ENCODE measurements at regions not wholly inside any gene's neighbourhood (a gene's known extent, or its start where the extent isn't known, plus 50 kb on each side); places are given as distances from the start of the nearest gene placed in this dataset.

DNA sequence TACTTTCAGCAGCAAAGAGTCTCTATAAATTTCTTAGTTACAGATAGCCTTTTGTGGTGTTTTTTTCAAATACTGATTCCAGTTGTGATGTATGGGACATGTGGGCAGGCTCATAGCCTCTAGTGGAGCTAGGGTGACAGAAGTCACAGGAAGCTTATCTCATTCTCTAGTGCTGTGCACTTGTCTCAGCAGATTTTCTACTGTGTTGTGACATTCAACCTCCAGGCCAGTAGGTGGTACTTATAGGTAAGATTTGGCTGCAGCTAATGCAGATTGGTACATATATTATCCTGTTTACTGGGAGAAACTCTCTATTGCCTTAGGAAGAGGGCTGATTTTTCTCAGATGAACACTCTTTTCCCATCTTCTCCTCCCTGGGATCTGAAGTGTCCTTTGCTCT, 176.2 kb downstream of the CALCRL start (continued):
- TF ChIP-seq, protein P1, sequence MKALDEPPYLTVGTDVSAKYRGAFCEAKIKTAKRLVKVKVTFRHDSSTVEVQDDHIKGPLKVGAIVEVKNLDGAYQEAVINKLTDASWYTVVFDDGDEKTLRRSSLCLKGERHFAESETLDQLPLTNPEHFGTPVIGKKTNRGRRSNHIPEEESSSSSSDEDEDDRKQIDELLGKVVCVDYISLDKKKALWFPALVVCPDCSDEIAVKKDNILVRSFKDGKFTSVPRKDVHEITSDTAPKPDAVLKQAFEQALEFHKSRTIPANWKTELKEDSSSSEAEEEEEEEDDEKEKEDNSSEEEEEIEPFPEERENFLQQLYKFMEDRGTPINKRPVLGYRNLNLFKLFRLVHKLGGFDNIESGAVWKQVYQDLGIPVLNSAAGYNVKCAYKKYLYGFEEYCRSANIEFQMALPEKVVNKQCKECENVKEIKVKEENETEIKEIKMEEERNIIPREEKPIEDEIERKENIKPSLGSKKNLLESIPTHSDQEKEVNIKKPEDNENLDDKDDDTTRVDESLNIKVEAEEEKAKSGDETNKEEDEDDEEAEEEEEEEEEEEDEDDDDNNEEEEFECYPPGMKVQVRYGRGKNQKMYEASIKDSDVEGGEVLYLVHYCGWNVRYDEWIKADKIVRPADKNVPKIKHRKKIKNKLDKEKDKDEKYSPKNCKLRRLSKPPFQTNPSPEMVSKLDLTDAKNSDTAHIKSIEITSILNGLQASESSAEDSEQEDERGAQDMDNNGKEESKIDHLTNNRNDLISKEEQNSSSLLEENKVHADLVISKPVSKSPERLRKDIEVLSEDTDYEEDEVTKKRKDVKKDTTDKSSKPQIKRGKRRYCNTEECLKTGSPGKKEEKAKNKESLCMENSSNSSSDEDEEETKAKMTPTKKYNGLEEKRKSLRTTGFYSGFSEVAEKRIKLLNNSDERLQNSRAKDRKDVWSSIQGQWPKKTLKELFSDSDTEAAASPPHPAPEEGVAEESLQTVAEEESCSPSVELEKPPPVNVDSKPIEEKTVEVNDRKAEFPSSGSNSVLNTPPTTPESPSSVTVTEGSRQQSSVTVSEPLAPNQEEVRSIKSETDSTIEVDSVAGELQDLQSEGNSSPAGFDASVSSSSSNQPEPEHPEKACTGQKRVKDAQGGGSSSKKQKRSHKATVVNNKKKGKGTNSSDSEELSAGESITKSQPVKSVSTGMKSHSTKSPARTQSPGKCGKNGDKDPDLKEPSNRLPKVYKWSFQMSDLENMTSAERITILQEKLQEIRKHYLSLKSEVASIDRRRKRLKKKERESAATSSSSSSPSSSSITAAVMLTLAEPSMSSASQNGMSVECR (CRISPR knock-in tag; IDR thresholded peaks at IDR 0.05; ENCODE audit: borderline replicate concordance): no peak
- TF ChIP-seq CBFB (CRISPR knock-in tag; IDR thresholded peaks at IDR 0.05; ENCODE audit: low read depth) (no peak), CTCF (IDR thresholded peaks at IDR 0.05) (no peak), ZNF263 (CRISPR knock-in tag; IDR thresholded peaks at IDR 0.05; ENCODE audit: low read depth) (no peak)
- TF ChIP-seq, protein P2, sequence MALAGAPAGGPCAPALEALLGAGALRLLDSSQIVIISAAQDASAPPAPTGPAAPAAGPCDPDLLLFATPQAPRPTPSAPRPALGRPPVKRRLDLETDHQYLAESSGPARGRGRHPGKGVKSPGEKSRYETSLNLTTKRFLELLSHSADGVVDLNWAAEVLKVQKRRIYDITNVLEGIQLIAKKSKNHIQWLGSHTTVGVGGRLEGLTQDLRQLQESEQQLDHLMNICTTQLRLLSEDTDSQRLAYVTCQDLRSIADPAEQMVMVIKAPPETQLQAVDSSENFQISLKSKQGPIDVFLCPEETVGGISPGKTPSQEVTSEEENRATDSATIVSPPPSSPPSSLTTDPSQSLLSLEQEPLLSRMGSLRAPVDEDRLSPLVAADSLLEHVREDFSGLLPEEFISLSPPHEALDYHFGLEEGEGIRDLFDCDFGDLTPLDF (CRISPR knock-in tag; IDR thresholded peaks at IDR 0.05): no peak
- TF ChIP-seq, protein P3, sequence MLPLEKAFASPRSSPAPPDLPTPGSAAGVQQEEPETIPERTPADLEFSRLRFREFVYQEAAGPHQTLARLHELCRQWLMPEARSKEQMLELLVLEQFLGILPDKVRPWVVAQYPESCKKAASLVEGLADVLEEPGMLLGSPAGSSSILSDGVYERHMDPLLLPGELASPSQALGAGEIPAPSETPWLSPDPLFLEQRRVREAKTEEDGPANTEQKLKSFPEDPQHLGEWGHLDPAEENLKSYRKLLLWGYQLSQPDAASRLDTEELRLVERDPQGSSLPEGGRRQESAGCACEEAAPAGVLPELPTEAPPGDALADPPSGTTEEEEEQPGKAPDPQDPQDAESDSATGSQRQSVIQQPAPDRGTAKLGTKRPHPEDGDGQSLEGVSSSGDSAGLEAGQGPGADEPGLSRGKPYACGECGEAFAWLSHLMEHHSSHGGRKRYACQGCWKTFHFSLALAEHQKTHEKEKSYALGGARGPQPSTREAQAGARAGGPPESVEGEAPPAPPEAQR (CRISPR knock-in tag; IDR thresholded peaks at IDR 0.05): no peak

DNA sequence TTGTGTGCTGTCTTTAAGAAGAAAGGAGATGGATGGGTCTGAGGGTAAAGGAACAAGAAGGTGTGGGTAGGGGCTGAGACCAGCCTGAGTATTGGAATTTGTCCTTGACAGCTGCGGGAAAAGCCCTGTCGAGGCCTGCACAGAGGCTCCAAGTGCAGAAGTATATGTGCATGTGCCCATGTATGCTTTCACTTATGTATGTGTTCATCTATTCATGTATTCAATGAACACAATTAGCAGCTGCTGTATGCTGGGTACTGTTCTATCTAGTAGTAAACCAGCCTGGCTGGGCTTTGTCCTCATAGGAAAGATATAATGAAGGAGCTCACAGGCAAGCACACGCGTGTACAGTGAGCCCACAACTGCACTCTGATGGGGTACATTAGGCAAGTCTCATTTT, 181.4 kb downstream of the CALCRL start:
- DNase-seq (ENCODE audit: low spot score) (no peak), ATAC-seq (no peak)
- Mint-ChIP-seq H3K9me3 (no peaks in the 10 kb centered on the region; the same call in 1 of the 2 replicates), H3K4me3 (no peak overlapping the region), H3K27ac (no peak overlapping the region), H3K4me1 (peaks cover 44% of the 10 kb centered on the region), H3K36me3 (peaks cover 3% of the 10 kb centered on the region; the same call in 1 of the 2 replicates), H3K27me3 (ENCODE audit: low read depth) (no peaks in the 10 kb centered on the region)
- CTCF ChIA-PET: no interaction called here
- POLR2A ChIA-PET: no interaction called here
- TF ChIP-seq ZBTB21 (CRISPR knock-in tag; IDR thresholded peaks at IDR 0.05; ENCODE audit: borderline replicate concordance): no peak
- TF ChIP-seq TCF7 (CRISPR knock-in tag; IDR thresholded peaks at IDR 0.05; ENCODE audit: low read depth): no peak
- no peak for TF ChIP-seq FOXP1 (CRISPR knock-in tag; IDR thresholded peaks at IDR 0.05; ENCODE audit: borderline replicate concordance)
- no peak for TF ChIP-seq ZNF263 (CRISPR knock-in tag; IDR thresholded peaks at IDR 0.05; ENCODE audit: low read depth)
- TF ChIP-seq ELF4 (CRISPR knock-in tag; IDR thresholded peaks at IDR 0.05; ENCODE audit: low read depth): no peak
- TF ChIP-seq CDX4 (CRISPR knock-in tag; IDR thresholded peaks at IDR 0.05; ENCODE audit: borderline replicate concordance): no peak
- TF ChIP-seq PRDM15 (CRISPR knock-in tag; IDR thresholded peaks at IDR 0.05): no peak
- no peak for TF ChIP-seq MYBL2 (CRISPR knock-in tag; IDR thresholded peaks at IDR 0.05)
- TF ChIP-seq GABPB1 (CRISPR knock-in tag; IDR thresholded peaks at IDR 0.05): no peak
- no peak for TF ChIP-seq JAZF1 (CRISPR knock-in tag; IDR thresholded peaks at IDR 0.05)
- no peak for TF ChIP-seq NFE2L1 (CRISPR knock-in tag; IDR thresholded peaks at IDR 0.05)
- no peak for TF ChIP-seq NFYB (CRISPR knock-in tag; conservative IDR thresholded peaks at IDR 0.05; ENCODE audit: low read depth)
- no peak for TF ChIP-seq MXD4 (CRISPR knock-in tag; IDR thresholded peaks at IDR 0.05; ENCODE audit: borderline replicate concordance)
- TF ChIP-seq RORB (CRISPR knock-in tag; IDR thresholded peaks at IDR 0.05): no peak
- TF ChIP-seq ATF1 (CRISPR knock-in tag; IDR thresholded peaks at IDR 0.05): no peak
- TF ChIP-seq GRHL2 (CRISPR knock-in tag; IDR thresholded peaks at IDR 0.05; ENCODE audit: insufficient replicate concordance, severe bottlenecking): no peak
- no peak for TF ChIP-seq ZNF396 (CRISPR knock-in tag; IDR thresholded peaks at IDR 0.05; ENCODE audit: borderline replicate concordance)
